ENCODE measurements at regions not wholly inside any gene's neighbourhood (a gene's known extent, or its start where the extent isn't known, plus 50 kb on each side); places are given as distances from the start of the nearest gene placed in this dataset.

GRCh38 chr12:67444542-67444941 lies 175.4 kb downstream of the CAND1 start (continued):
- TF ChIP-seq, protein P1, sequence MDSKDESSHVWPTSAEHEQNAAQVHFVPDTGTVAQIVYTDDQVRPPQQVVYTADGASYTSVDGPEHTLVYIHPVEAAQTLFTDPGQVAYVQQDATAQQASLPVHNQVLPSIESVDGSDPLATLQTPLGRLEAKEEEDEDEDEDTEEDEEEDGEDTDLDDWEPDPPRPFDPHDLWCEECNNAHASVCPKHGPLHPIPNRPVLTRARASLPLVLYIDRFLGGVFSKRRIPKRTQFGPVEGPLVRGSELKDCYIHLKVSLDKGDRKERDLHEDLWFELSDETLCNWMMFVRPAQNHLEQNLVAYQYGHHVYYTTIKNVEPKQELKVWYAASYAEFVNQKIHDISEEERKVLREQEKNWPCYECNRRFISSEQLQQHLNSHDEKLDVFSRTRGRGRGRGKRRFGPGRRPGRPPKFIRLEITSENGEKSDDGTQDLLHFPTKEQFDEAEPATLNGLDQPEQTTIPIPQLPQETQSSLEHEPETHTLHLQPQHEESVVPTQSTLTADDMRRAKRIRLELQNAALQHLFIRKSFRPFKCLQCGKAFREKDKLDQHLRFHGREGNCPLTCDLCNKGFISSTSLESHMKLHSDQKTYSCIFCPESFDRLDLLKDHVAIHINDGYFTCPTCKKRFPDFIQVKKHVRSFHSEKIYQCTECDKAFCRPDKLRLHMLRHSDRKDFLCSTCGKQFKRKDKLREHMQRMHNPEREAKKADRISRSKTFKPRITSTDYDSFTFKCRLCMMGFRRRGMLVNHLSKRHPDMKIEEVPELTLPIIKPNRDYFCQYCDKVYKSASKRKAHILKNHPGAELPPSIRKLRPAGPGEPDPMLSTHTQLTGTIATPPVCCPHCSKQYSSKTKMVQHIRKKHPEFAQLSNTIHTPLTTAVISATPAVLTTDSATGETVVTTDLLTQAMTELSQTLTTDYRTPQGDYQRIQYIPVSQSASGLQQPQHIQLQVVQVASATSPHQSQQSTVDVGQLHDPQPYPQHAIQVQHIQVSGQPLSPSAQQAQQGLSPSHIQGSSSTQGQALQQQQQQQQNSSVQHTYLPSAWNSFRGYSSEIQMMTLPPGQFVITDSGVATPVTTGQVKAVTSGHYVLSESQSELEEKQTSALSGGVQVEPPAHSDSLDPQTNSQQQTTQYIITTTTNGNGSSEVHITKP (IDR thresholded peaks at IDR 0.05; ENCODE audit: partially characterized antibody): peak; percentile 91
- TF ChIP-seq NCOA1 (IDR thresholded peaks at IDR 0.05; ENCODE audit: low read depth): no peak

- Histone ChIP-seq H3K27me3 (ENCODE audit: control insufficient read depth in 2 of 2, insufficient read depth in 2 of 2, low read length in 2 of 2) (no peaks in the 10 kb centered on the region), H4K20me1 (replicated peaks; ENCODE audit: control insufficient read depth, insufficient read depth, low read length) (no peaks in the 10 kb centered on the region), H3K36me3 (ENCODE audit: control insufficient read depth, insufficient read depth, low read length) (no peaks in the 10 kb centered on the region), H3K4me1 (replicated peaks in 1 of 2; ENCODE audit: control insufficient read depth in 2 of 2, insufficient read depth in 2 of 2, low read length in 2 of 2) (no peaks in the 10 kb centered on the region; a peak in 1 of 5 replicates), H3K9me3 (replicated peaks; ENCODE audit: control insufficient read depth, insufficient read depth, low read depth, low read length) (no peaks in the 10 kb centered on the region), H3K9ac (ENCODE audit: insufficient read depth in 1 of 2, low read depth in 2 of 2, low read length in 2 of 2) (no peak overlapping the region), H3K4me3 (no peak overlapping the region), H3K27ac (ENCODE audit: extremely low read depth, low read depth, low read length) (no peak overlapping the region), H2AFZ (ENCODE audit: low read depth, low read length) (no peak overlapping the region), H3K9me1 (ENCODE audit: control insufficient read depth, insufficient read depth, low read length) (no peaks in the 10 kb centered on the region), H3K79me2 (ENCODE audit: control insufficient read depth, insufficient read depth, low read length) (no peaks in the 10 kb centered on the region), H3K4me2 (ENCODE audit: insufficient read depth, low read length) (no peak overlapping the region)
- FAIRE-seq (no peak), ATAC-seq (no peak), DNase-seq (ENCODE audit: extremely low read depth in 1 of 4, low spot score in 3 of 4) (no peak)
- CTCF ChIA-PET (ENCODE audit: low intra/inter-chr PET ratio): no interaction called here
- TF ChIP-seq POLR2AphosphoS2 (IDR thresholded peaks at IDR 0.05; ENCODE audit: low read length): no peak
- no TSS peak for BruUV-seq (replicated peaks)
- POLR2A ChIA-PET: no interaction called here
- intact Hi-C loops (cut with micrococcal nuclease): no loop called here
- 2% methylated on average over 5 of the region's 5 CpGs for WGBS (ENCODE audit: insufficient coverage, low coverage, missing lambda C conversion rate)
- in situ Hi-C loops (cut with MboI): no loop called here
Observed at GRCh38 chr12:67446716-67447115, 177.6 kb downstream of the CAND1 start.

All from K562 (cell line).